Parathyroid adenoma (tissue), 2 donors: ENCODE measurements at regions not wholly inside any gene's neighbourhood (a gene's known extent, or its start where the extent isn't known, plus 50 kb on each side); places are given as distances from the start of the nearest gene placed in this dataset.

Experiments used
- H2AFZ ChIP-seq: fragments of 300-600 bp; sonication (generic); one replicate; pipeline ENCODE4 v1.7.0; 2017; ENCODE audit warnings: antibody characterized with exemption, mild to moderate bottlenecking
- H3K27ac ChIP-seq: fragments of 300-600 bp; sonication (generic); one replicate; pipeline ENCODE4 v1.7.0; 2017
- H3K27me3 ChIP-seq: fragments of 300-600 bp; sonication (generic); one replicate; pipeline ENCODE4 v1.7.0; 2017; ENCODE audit warnings: low read length; ENCODE audit not compliant: control insufficient read depth, insufficient read depth
- H3K36me3 ChIP-seq: fragments of 300-600 bp; sonication (generic); one replicate; pipeline ENCODE4 v1.7.0; 2017; ENCODE audit warnings: low read length; ENCODE audit not compliant: control insufficient read depth, insufficient read depth
- H3K4me1 ChIP-seq: fragments of 300-600 bp; sonication (generic); one replicate; pipeline ENCODE4 v1.7.0; 2017; ENCODE audit warnings: control low read depth
- H3K4me2 ChIP-seq: fragments of 300-600 bp; sonication (generic); one replicate; pipeline ENCODE4 v1.7.0; 2017; ENCODE audit warnings: low read length
- H3K4me3 ChIP-seq: fragments of 300-600 bp; sonication (generic); one replicate; pipeline ENCODE4 v1.7.0; 2017; ENCODE audit warnings: low read depth, low read length
- H3K79me2 ChIP-seq: fragments of 300-600 bp; sonication (generic); one replicate; pipeline ENCODE4 v1.7.0; 2017; ENCODE audit warnings: control low read depth
- H3K9ac ChIP-seq: fragments of 300-600 bp; sonication (generic); one replicate; pipeline ENCODE4 v1.7.0; 2017; ENCODE audit warnings: mild to moderate bottlenecking
- H3K9me3 ChIP-seq: fragments of 300-600 bp; sonication (generic); one replicate; pipeline ENCODE4 v1.7.0; 2017; ENCODE audit warnings: low read length; ENCODE audit not compliant: control insufficient read depth
- TF ChIP-seq, protein P1 (sequence below): fragments of 300-600 bp; sonication (generic); IDR thresholded peaks from one replicate; pipeline ENCODE4 v1.7.0; 2017; ENCODE audit warnings: antibody characterized with exemption, mild to moderate bottlenecking
- donor health status: primary hyperparathyroidism.

DNA sequence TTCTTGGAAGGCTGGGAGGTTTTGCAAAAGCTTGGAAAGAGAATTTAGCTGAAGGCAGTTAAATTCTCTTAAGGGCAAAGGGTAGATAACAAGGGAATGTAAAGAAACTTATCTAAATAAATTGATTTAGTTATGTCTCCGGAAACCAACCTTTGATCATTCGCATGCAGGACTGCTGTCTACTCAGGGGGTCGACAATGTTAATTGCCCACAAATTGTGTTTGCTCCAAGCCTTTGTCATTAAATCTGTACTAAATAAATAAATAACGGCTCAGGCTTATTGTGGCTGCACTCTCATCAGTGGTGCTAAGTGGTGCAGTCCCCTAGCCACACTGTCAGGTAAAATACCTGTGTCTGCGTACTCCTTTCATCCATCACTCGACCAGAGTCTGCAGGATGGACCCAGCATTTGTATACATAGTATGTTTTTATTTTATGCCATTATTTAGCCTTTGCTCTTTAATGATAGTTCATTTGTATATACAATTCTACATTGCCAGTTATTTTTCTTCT, 497.4 kb upstream of the RASGRP1 start:
- Histone ChIP-seq H3K9me3 (no peaks in the 10 kb centered on the region), H2AFZ (no peak overlapping the region), H3K4me2 (no peak overlapping the region), H3K4me1 (no peaks in the 10 kb centered on the region), H3K27ac (no peak overlapping the region), H3K36me3 (no peaks in the 10 kb centered on the region), H3K4me3 (no peak overlapping the region), H3K9ac (no peak overlapping the region), H3K27me3 (no peaks in the 10 kb centered on the region), H3K79me2 (no peaks in the 10 kb centered on the region)
- TF ChIP-seq, protein P1, sequence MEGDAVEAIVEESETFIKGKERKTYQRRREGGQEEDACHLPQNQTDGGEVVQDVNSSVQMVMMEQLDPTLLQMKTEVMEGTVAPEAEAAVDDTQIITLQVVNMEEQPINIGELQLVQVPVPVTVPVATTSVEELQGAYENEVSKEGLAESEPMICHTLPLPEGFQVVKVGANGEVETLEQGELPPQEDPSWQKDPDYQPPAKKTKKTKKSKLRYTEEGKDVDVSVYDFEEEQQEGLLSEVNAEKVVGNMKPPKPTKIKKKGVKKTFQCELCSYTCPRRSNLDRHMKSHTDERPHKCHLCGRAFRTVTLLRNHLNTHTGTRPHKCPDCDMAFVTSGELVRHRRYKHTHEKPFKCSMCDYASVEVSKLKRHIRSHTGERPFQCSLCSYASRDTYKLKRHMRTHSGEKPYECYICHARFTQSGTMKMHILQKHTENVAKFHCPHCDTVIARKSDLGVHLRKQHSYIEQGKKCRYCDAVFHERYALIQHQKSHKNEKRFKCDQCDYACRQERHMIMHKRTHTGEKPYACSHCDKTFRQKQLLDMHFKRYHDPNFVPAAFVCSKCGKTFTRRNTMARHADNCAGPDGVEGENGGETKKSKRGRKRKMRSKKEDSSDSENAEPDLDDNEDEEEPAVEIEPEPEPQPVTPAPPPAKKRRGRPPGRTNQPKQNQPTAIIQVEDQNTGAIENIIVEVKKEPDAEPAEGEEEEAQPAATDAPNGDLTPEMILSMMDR = no peak

DNA sequence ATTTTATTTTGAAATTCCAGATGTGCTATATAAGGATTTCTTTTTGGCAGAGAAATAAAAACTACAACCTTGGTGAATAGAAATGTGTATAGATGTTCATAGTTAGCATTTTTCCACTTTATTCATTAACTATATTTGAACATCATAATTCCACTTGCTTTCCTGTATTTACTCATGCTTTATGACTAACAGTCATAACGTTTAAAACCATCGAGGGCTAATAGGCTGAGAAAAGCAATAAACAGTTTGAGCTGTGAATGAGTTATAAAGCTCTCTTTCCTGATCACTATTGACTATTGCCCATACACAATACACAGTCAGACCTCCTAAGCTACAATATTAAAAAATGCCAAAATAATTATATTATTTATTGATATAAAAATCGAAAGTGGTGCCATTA, 502.1 kb upstream of the RASGRP1 start:
- no peaks in the 10 kb centered on the region for H3K36me3 ChIP-seq
- H3K4me2 ChIP-seq = no peak overlapping the region
- no peaks in the 10 kb centered on the region for H3K27me3 ChIP-seq
- H3K79me2 ChIP-seq = no peaks in the 10 kb centered on the region
- no peaks in the 10 kb centered on the region for H3K9me3 ChIP-seq
- no peak overlapping the region for H3K4me3 ChIP-seq
- no peak overlapping the region for H3K27ac ChIP-seq
- TF ChIP-seq, protein P1 = no peak
- no peak overlapping the region for H2AFZ ChIP-seq
- H3K4me1 ChIP-seq = no peaks in the 10 kb centered on the region
- no peak overlapping the region for H3K9ac ChIP-seq

DNA sequence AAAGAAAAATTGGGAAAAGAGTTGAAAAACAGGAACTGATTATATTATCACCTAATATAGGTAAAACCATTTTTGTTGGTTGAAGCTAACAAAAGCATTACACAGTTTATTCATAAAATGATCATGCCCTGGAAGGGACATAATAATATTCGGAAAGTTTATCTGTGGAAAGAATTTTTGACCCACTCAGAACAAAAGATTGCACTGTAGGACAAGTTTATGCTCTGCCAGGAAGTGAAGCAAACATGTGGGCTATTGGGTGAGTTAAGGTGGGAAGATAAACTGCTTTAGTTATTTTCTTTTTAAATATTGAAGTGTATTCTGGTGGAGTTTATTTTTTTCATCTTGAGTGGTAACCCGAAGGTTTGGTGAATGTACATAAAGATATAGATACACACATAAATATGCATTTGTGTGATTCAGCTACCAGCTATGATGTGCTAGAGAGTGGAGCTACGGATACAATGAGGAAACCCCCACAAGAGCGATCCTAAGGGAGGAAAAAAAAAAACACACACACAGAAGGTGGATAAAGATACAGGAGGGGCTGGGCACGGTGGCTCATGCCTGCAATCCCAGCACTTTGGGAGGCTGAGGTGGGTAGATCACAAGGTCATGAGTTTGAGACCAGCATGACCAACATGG, 506.4 kb upstream of the THBS1 start:
- Histone ChIP-seq H2AFZ (no peak overlapping the region), H3K9ac (no peak overlapping the region), H3K36me3 (no peaks in the 10 kb centered on the region), H3K79me2 (no peaks in the 10 kb centered on the region), H3K27ac (no peak overlapping the region), H3K4me3 (no peak overlapping the region), H3K4me2 (no peak overlapping the region), H3K27me3 (no peaks in the 10 kb centered on the region), H3K9me3 (no peaks in the 10 kb centered on the region), H3K4me1 (no peaks in the 10 kb centered on the region)
- TF ChIP-seq, protein P1 = no peak

DNA sequence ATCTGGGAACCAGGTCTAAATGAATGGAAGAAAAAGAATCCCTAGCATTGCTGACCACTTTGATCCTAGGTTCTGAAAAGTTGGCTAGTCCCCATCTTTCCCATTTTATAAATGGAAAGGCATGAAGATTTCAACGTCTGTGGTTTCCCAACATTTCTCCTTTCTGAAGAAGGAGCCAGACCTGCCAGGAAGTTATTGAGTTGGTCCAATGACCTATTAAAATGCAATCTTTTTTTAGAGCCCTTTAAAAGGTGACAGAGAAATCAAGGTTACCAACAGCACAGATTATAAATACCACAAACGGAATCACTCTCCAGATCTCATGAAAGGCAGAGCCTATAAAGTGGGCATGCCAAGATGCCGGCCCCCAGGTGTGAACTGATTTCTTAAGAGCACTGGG, 505.6 kb upstream of the THBS1 start:
- Histone ChIP-seq H3K4me1 (no peaks in the 10 kb centered on the region), H3K4me2 (no peak overlapping the region), H3K9me3 (no peaks in the 10 kb centered on the region), H3K9ac (no peak overlapping the region), H3K27ac (no peak overlapping the region), H3K27me3 (no peaks in the 10 kb centered on the region), H2AFZ (no peak overlapping the region), H3K4me3 (no peak overlapping the region), H3K36me3 (no peaks in the 10 kb centered on the region), H3K79me2 (no peaks in the 10 kb centered on the region)
- TF ChIP-seq, protein P1 = no peak

DNA sequence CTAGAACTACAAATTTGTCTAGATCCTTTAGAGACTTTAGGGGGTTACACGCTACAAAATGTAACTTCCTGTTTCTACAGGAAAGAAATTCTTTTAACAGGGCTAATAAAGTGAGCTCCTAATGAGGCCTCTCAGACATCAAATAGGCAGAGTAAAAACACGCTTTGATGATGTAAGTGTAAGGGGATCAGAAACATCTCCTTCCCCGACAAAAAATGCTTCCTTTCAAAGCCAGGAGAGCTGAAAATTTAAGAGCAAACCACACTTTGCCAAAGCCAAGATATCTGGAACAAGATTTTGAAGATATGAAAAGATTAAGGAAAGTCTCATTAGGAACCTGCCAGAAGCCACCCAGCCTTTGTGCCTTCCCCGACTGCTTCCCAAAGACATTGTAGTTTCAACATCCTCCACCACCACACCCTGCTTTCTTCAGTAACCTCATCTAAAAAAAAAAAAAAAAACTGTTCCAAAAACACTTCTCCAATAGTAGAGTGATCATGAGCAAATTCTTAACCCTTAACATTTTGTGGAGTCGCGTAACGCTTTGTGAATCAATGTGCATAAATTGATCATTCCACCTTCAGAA, 505.0 kb upstream of the THBS1 start:
- Histone ChIP-seq H3K27ac (no peak overlapping the region), H3K9me3 (no peaks in the 10 kb centered on the region), H3K79me2 (no peaks in the 10 kb centered on the region), H2AFZ (no peak overlapping the region), H3K27me3 (no peaks in the 10 kb centered on the region), H3K9ac (no peak overlapping the region), H3K4me1 (no peaks in the 10 kb centered on the region), H3K36me3 (no peaks in the 10 kb centered on the region), H3K4me2 (no peak overlapping the region), H3K4me3 (no peak overlapping the region)
- TF ChIP-seq, protein P1 = no peak
